ENCODE measurements at regions not wholly inside any gene's neighbourhood (a gene's known extent, or its start where the extent isn't known, plus 50 kb on each side); places are given as distances from the start of the nearest gene placed in this dataset.

DNA sequence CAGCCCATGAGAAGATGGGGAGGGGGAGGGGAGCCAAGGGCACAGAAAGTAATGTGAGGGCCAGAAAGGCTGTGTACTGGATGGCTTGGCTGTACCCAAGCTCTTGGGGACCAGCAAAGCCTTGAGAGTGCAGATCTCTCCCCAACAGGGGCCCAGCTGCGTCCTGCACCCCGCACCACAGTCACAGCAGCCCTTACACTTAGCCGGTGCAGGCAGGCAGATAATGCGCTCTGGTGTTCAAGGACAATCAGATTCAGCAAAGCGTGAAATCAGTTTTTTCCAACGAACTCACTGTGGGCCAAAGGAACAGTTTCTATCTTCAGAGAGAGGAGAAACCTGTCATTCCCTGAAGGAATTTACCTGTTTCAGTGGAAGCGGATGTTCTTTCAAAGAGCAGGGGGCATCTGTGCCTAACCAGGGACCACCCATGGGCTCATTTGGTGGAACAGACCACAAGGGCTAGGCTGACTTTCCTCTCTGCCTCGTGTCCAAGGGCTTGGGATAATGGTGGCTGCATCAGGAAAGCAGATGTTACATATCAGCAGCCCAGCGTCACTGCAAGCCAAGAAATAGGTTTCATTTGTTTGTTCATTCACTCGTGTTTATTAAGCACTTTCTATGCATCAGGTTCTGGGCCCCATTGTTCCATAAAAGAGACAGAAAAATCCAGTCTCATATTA lies 81.2 kb upstream of the SPON1 start:
- no peak for FAIRE-seq
- H3K4me3 ChIP-seq (replicated peaks in 1 of 3; ENCODE audit: insufficient read depth in 1 of 3, low read depth in 2 of 3, low read length in 3 of 3): no peak overlapping the region
- no TSS peak for BruUV-seq (replicated peaks)
- H3K4me1 ChIP-seq (ENCODE audit: insufficient read depth, low read length): no peaks in the 10 kb centered on the region
- H3K4me2 ChIP-seq (ENCODE audit: low read depth, low read length): no peak overlapping the region
- POLR2A ChIA-PET: no interaction called here
- no peak overlapping the region for H3K9ac ChIP-seq (ENCODE audit: insufficient read depth, low read depth, low read length)
- H3K9me3 ChIP-seq (ENCODE audit: low read length): no peaks in the 10 kb centered on the region
- no peak overlapping the region for H3K27ac ChIP-seq (ENCODE audit: extremely low read length, insufficient read depth, low read length)
- 41% methylated on average over 10 of the region's 10 CpGs for WGBS (ENCODE audit: low lambda C conversion rate)
- in situ Hi-C loops (cut with HindIII; ENCODE audit: extremely low pct_ligation_motif_present, low pct_unique_long_range_greater_than_20kb): no loop called here
- TF ChIP-seq KDM6A (CRISPR knock-in tag; IDR thresholded peaks at IDR 0.05; ENCODE audit: low read depth) (no peak), ZNF768 (CRISPR knock-in tag; IDR thresholded peaks at IDR 0.05) (no peak), ZSCAN21 (CRISPR knock-in tag; IDR thresholded peaks at IDR 0.05; ENCODE audit: borderline replicate concordance) (no peak), ZNF550 (CRISPR knock-in tag; IDR thresholded peaks at IDR 0.05; ENCODE audit: borderline replicate concordance) (no peak)
- TF ChIP-seq, protein P1, sequence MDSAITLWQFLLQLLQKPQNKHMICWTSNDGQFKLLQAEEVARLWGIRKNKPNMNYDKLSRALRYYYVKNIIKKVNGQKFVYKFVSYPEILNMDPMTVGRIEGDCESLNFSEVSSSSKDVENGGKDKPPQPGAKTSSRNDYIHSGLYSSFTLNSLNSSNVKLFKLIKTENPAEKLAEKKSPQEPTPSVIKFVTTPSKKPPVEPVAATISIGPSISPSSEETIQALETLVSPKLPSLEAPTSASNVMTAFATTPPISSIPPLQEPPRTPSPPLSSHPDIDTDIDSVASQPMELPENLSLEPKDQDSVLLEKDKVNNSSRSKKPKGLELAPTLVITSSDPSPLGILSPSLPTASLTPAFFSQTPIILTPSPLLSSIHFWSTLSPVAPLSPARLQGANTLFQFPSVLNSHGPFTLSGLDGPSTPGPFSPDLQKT (CRISPR knock-in tag; IDR thresholded peaks at IDR 0.05; ENCODE audit: borderline replicate concordance): no peak
- TF ChIP-seq, protein P2, sequence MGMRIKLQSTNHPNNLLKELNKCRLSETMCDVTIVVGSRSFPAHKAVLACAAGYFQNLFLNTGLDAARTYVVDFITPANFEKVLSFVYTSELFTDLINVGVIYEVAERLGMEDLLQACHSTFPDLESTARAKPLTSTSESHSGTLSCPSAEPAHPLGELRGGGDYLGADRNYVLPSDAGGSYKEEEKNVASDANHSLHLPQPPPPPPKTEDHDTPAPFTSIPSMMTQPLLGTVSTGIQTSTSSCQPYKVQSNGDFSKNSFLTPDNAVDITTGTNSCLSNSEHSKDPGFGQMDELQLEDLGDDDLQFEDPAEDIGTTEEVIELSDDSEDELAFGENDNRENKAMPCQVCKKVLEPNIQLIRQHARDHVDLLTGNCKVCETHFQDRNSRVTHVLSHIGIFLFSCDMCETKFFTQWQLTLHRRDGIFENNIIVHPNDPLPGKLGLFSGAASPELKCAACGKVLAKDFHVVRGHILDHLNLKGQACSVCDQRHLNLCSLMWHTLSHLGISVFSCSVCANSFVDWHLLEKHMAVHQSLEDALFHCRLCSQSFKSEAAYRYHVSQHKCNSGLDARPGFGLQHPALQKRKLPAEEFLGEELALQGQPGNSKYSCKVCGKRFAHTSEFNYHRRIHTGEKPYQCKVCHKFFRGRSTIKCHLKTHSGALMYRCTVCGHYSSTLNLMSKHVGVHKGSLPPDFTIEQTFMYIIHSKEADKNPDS (CRISPR knock-in tag; IDR thresholded peaks at IDR 0.05): no peak
- H3K27me3 ChIP-seq (ENCODE audit: control insufficient read depth in 1 of 2, insufficient read depth in 2 of 2, low read length in 2 of 2): no peaks in the 10 kb centered on the region; a peak in 1 of 5 replicates
- no peaks in the 10 kb centered on the region for H4K20me1 ChIP-seq (ENCODE audit: insufficient read depth, low read length)
- CTCF ChIA-PET (ENCODE audit: low intra/inter-chr PET ratio, low total read pairs): no interaction called here
- ATAC-seq: no peak
- no peak overlapping the region for H2AFZ ChIP-seq (ENCODE audit: low read length)
- H3K36me3 ChIP-seq (replicated peaks in 1 of 2; ENCODE audit: control insufficient read depth in 1 of 2, insufficient read depth in 2 of 2, low read length in 2 of 2): no peaks in the 10 kb centered on the region
- intact Hi-C loops (cut with micrococcal nuclease; ENCODE audit: unreplicated experiment): no loop called here
- DNase-seq (ENCODE audit: low spot score): no peak
- H3K79me2 ChIP-seq (ENCODE audit: insufficient read depth, low read length): no peaks in the 10 kb centered on the region
